Tibial nerve (tissue), 4 donors: ENCODE measurements at regions not wholly inside any gene's neighbourhood (a gene's known extent, or its start where the extent isn't known, plus 50 kb on each side); places are given as distances from the start of the nearest gene placed in this dataset.

Experiments used
- DNase-seq, 2 donors: peaks; one replicate each; pipeline ENCODE4 v3.0.0-alpha.2; 2019; ENCODE audit warnings: low spot score in 2 of 2
- H3K27ac ChIP-seq, 4 donors: fragments of 200-600 bp; sonication (generic) in 3 of 4; one replicate each; pipeline ENCODE4 v1.5.1; 2017 to 2019; ENCODE audit warnings: mild to moderate bottlenecking in 1 of 4
- H3K27me3 ChIP-seq, 2 donors: fragments of 200-600 bp; sonication (generic) in 1 of 2; one replicate each; pipeline versions ENCODE4 v1.5.1 to v1.6.0; 2017 to 2019
- H3K36me3 ChIP-seq, 3 donors: fragments of 200-600 bp; sonication (generic); one replicate each; pipeline ENCODE4 v1.5.1; 2018 to 2019
- H3K4me1 ChIP-seq, 4 donors: fragments of 200-600 bp; sonication (generic) in 3 of 4; one replicate each; pipeline ENCODE4 v1.5.1; 2017 to 2019
- H3K4me3 ChIP-seq, 4 donors: fragments of 200-600 bp; sonication (generic) in 3 of 4; one replicate each; pipeline ENCODE4 v1.5.1; 2017 to 2019; ENCODE audit warnings: mild to moderate bottlenecking in 1 of 4, moderate library complexity in 1 of 4
- H3K9me3 ChIP-seq, 4 donors: fragments of 200-600 bp; sonication (generic) in 3 of 4; one replicate each; pipeline ENCODE4 v1.5.1; 2017 to 2019
- EP300 ChIP-seq, 2 donors: sonication (generic); formaldehyde crosslinking; IDR thresholded peaks; one replicate each; pipeline ENCODE4 v1.6.1; 2017; ENCODE audit warnings: antibody characterized with exemption in 2 of 2, mild to moderate bottlenecking in 1 of 2
- POLR2A ChIP-seq, 2 donors: fragments of 450-650 bp; IDR thresholded peaks; one replicate each; pipeline ENCODE4 v1.6.1; 2017; ENCODE audit warnings: antibody characterized with exemption in 2 of 2, mild to moderate bottlenecking in 2 of 2, moderate library complexity in 2 of 2
- WGBS, 2 donors: methylation state at CpG; one replicate each; pipeline ENCODE4 v1.1.5; 2018; 5-methylcytosine and 5-hydroxymethylcytosine counted together
- TF ChIP-seq, protein P1 (sequence below), 5 experiments: fragments of 200-600 bp in 3 of 5; fragments of 450-650 bp in 2 of 5; sonication (generic) in 3 of 5; IDR thresholded peaks; one replicate each; pipeline ENCODE4 v1.5.1; 2016 to 2019; ENCODE audit warnings: antibody characterized with exemption in 5 of 5, mild to moderate bottlenecking in 3 of 5, moderate library complexity in 2 of 5

DNA sequence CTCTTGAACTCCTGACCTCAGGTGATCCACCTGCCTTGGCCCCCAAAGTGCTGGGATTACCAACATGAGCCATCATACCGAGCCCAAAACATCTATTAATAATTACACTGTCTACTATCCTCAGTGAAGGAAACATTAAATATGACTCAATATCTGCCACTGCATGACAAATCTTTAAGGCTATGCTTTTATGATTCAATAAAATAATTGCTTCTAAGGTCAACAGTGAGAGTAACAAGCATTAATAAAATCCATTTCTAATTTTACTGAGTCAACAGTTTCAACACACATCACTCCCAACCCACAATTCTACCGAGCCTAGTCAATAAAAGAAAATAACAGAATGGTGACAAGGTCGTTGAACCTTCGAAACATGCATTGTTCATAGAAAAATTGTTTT is 125.5 kb upstream of the CHRM3 start:
- H3K4me1 ChIP-seq, result no peaks in the 10 kb centered on the region
- DNase-seq, result no peak
- WGBS, 2 donors, result 79 to 80% methylated on average over 4 of the region's 4 CpGs

DNA sequence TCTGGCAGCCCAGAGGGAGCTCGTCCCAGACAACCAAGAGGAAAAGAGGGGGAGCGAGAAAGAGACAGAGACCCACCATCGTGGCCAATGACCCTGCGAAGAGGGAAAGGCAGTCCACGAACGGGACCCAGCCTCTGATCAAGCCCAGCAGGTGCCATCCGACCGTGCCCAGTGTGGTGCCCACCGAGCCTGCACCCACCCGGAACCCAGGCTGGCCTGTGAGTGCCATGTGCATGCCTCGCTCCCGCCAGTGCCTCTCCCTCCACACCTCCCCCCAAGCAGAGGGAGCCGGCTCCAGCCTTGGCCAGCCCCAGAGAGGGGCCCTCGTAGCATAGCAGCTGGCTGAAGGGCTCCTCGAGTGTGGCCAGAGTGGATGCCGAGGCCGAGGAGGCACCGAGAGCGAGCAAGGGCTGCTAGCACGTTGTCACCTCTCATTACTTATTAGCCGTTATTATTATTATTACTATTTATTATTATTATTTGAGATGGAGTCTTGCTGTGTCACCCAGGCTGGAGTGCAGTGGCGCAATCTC is 130.7 kb upstream of the CHRM3 start:
- no peak overlapping the region for H3K4me3 ChIP-seq
- no peaks in the 10 kb centered on the region for H3K4me1 ChIP-seq
- H3K36me3 ChIP-seq, result no peaks in the 10 kb centered on the region
- WGBS, 2 donors, result 93 to 94% methylated on average over 15 to 22 of the region's 22 CpGs
- no peak for DNase-seq
- H3K27ac ChIP-seq, result no peak overlapping the region
- TF ChIP-seq POLR2A (IDR thresholded peaks at IDR 0.05) (no peak), EP300 (IDR thresholded peaks at IDR 0.05) (no peak)
- TF ChIP-seq, protein P1, sequence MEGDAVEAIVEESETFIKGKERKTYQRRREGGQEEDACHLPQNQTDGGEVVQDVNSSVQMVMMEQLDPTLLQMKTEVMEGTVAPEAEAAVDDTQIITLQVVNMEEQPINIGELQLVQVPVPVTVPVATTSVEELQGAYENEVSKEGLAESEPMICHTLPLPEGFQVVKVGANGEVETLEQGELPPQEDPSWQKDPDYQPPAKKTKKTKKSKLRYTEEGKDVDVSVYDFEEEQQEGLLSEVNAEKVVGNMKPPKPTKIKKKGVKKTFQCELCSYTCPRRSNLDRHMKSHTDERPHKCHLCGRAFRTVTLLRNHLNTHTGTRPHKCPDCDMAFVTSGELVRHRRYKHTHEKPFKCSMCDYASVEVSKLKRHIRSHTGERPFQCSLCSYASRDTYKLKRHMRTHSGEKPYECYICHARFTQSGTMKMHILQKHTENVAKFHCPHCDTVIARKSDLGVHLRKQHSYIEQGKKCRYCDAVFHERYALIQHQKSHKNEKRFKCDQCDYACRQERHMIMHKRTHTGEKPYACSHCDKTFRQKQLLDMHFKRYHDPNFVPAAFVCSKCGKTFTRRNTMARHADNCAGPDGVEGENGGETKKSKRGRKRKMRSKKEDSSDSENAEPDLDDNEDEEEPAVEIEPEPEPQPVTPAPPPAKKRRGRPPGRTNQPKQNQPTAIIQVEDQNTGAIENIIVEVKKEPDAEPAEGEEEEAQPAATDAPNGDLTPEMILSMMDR (IDR thresholded peaks at IDR 0.05), result no peak
- no peaks in the 10 kb centered on the region for H3K27me3 ChIP-seq
- H3K9me3 ChIP-seq, result peaks cover 0 to 22% (median 0%) of the 10 kb centered on the region in 4 donors

More for the DNA sequence above, 125.5 kb upstream of the CHRM3 start:
- Histone ChIP-seq H3K36me3 (no peaks in the 10 kb centered on the region), H3K27ac (no peak overlapping the region), H3K9me3 (peaks cover 0 to 19% (median 0%) of the 10 kb centered on the region in 4 donors), H3K4me3 (no peak overlapping the region), H3K27me3 (no peaks in the 10 kb centered on the region)
- TF ChIP-seq, protein P1 (IDR thresholded peaks at IDR 0.05), result no peak
- TF ChIP-seq EP300 (IDR thresholded peaks at IDR 0.05) (no peak), POLR2A (IDR thresholded peaks at IDR 0.05) (no peak)

DNA sequence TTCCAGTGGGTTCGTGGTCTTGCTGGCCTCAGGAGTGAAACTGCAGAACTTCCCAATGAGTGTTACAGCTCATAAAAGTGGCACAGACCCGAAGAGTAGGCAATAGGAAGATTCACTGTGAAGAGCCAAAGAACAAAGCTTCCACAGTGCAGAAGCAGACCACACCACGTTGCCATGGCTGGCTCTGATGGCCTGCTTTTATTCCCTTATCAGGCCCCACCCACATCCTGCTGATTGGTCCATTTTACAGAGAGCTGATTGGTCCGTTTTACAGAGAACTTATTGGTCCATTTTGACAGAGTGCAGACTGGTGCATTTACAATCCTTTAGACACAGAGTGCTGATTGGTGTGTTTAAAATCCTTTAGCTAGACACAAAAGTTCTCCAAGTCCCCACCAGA is 131.4 kb upstream of the CHRM3 start:
- peaks cover 0 to 22% (median 0%) of the 10 kb centered on the region in 4 donors for H3K9me3 ChIP-seq
- TF ChIP-seq, protein P1 (IDR thresholded peaks at IDR 0.05), result no peak
- TF ChIP-seq POLR2A (IDR thresholded peaks at IDR 0.05), result no peak
- no peak for TF ChIP-seq EP300 (IDR thresholded peaks at IDR 0.05)

DNA sequence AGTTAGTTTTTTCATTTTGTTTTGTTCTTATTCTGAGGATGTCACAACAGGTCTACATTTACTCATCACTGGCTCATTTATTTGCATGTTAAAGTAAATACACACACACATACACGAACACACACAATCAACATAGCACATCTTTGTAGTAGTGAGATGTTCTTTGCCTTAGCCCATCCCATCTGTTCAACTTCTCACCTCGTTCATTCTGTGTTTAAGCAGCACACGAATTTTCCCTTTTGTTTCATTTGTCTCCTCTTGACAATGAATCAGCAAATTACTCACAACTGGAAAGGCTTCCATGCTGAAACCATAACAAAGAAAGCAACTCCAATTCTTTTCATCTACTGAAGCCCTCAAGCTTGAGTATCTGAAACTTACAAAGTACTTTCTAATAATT is 133.3 kb upstream of the CHRM3 start:
- 54 to 58% methylated on average over 3 of the region's 3 CpGs for WGBS, 2 donors
- H3K9me3 ChIP-seq, result peaks cover 0 to 22% (median 0%) of the 10 kb centered on the region in 4 donors
- H3K36me3 ChIP-seq, result no peaks in the 10 kb centered on the region
- no peak overlapping the region for H3K27ac ChIP-seq
- no peaks in the 10 kb centered on the region for H3K27me3 ChIP-seq
- no peaks in the 10 kb centered on the region for H3K4me1 ChIP-seq
- no peak overlapping the region for H3K4me3 ChIP-seq
- no peak for DNase-seq
- TF ChIP-seq, protein P1 (IDR thresholded peaks at IDR 0.05), result no peak

More for the DNA sequence above, 131.4 kb upstream of the CHRM3 start:
- no peak overlapping the region for H3K27ac ChIP-seq
- no peaks in the 10 kb centered on the region for H3K36me3 ChIP-seq
- no peaks in the 10 kb centered on the region for H3K27me3 ChIP-seq
- H3K4me1 ChIP-seq, result no peaks in the 10 kb centered on the region
- WGBS, 2 donors, result 60 to 79% methylated on average over 4 of the region's 4 CpGs
- no peak for DNase-seq
- no peak overlapping the region for H3K4me3 ChIP-seq

DNA sequence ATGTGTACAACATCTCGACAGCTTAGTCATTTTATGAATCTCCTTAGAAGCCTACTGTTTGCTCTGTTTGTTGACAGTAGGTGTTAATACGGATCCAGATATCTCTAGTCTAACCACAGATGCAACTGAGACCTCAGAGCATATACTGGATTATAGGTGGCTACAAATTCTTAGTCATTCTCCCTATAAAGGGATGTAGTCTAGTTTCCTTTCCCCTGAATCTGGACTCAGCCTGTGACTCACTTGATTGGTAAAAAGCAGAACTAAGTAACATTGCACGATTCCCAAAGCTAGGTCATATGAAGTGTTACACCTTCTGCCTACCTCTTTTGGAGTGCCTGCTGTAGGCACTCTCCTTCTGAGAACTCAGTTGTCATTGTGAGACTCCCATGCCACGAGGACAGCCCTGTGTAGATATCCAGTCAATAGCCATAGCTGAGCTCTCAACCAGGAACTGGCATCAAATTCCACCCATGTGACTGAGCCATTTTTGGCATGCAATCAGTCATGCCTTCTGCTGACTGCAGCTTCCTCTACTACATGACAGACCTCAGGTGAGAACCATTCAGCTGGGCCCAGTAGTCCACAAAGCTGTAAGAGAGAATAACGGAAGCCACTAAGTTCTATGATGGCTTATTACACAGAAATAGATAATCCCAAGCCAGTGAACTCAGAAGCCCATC is 135.9 kb upstream of the CHRM3 start:
- Histone ChIP-seq H3K4me3 (no peak overlapping the region), H3K4me1 (no peaks in the 10 kb centered on the region), H3K27me3 (no peaks in the 10 kb centered on the region), H3K9me3 (no peaks in the 10 kb centered on the region), H3K36me3 (no peaks in the 10 kb centered on the region), H3K27ac (no peak overlapping the region)
- WGBS, 2 donors, result 84 to 85% methylated on average over 5 of the region's 5 CpGs
- no peak for DNase-seq
- TF ChIP-seq, protein P1 (IDR thresholded peaks at IDR 0.05), result no peak
- no peak for TF ChIP-seq EP300 (IDR thresholded peaks at IDR 0.05)
- no peak for TF ChIP-seq POLR2A (IDR thresholded peaks at IDR 0.05)
